Astrocyte (in vitro differentiated cells and primary cell): ENCODE measurements at regions not wholly inside any gene's neighbourhood (a gene's known extent, or its start where the extent isn't known, plus 50 kb on each side); places are given as distances from the start of the nearest gene placed in this dataset.

Source experiments
- DNase-seq: peaks from one replicate; pipeline ENCODE4 v3.0.0-alpha.2; 2010; ENCODE audit warnings: low read depth
- FAIRE-seq: peaks from 2 replicates; lab custom pipeline; 2011; peaks lifted over from hg19 to GRCh38; lab: Jason Lieb, UNC
- H2AFZ ChIP-seq: 2 replicates; pipeline ENCODE4 v1.6.0; 2012; ENCODE audit warnings: low read depth, low read length, inconsistent platforms
- H3K27ac ChIP-seq: 2 replicates; pipeline ENCODE4 v1.5.1; 2011; ENCODE audit warnings: low read depth, low read length, inconsistent platforms
- H3K27me3 ChIP-seq: 2 replicates; pipeline ENCODE4 v1.6.0; 2011; ENCODE audit warnings: low read length, inconsistent platforms; ENCODE audit not compliant: insufficient read depth
- H3K36me3 ChIP-seq: 2 replicates; pipeline ENCODE4 v1.5.1; 2011; ENCODE audit warnings: low read length, inconsistent platforms; ENCODE audit not compliant: insufficient read depth
- H3K4me1 ChIP-seq: 2 replicates; pipeline ENCODE4 v1.5.1; 2011; ENCODE audit warnings: low read length, inconsistent platforms; ENCODE audit not compliant: insufficient read depth
- H3K4me2 ChIP-seq: 2 replicates; pipeline ENCODE4 v1.6.0; 2012; ENCODE audit warnings: low read length, inconsistent platforms
- H3K4me3 ChIP-seq: 2 replicates; pipeline ENCODE4 v1.5.1; 2011; ENCODE audit warnings: low read depth, mild to moderate bottlenecking, low read length, inconsistent platforms; ENCODE audit not compliant: insufficient read depth
- H3K79me2 ChIP-seq: 2 replicates; pipeline ENCODE4 v1.6.0; 2012; ENCODE audit warnings: mild to moderate bottlenecking, low read length, inconsistent platforms; ENCODE audit not compliant: insufficient read depth
- H3K9ac ChIP-seq: 2 replicates; pipeline ENCODE4 v1.6.0; 2012; ENCODE audit warnings: mild to moderate bottlenecking, low read length, inconsistent platforms
- H3K9me3 ChIP-seq: 2 replicates; pipeline ENCODE4 v1.5.1; 2012; ENCODE audit warnings: low read depth, mild to moderate bottlenecking, low read length, inconsistent platforms; ENCODE audit not compliant: insufficient read depth
- H4K20me1 ChIP-seq: 2 replicates; pipeline ENCODE4 v1.6.0; 2012; ENCODE audit warnings: low read length, inconsistent platforms; ENCODE audit not compliant: insufficient read depth
- H3K27ac Mint-ChIP-seq: one replicate; pipeline ENCODE4 v1.8.0; 2021; ENCODE audit warnings: mild to moderate bottlenecking, mixed read lengths; ENCODE audit not compliant: unreplicated experiment
- H3K27me3 Mint-ChIP-seq: one replicate; pipeline ENCODE4 v1.8.0; 2021; ENCODE audit warnings: low read depth, mixed read lengths; ENCODE audit not compliant: unreplicated experiment
- H3K36me3 Mint-ChIP-seq: one replicate; pipeline ENCODE4 v1.8.0; 2021; ENCODE audit warnings: low read depth, mixed read lengths; ENCODE audit not compliant: unreplicated experiment
- H3K4me1 Mint-ChIP-seq: one replicate; pipeline ENCODE4 v1.8.0; 2021; ENCODE audit warnings: low read depth, mixed read lengths; ENCODE audit not compliant: unreplicated experiment
- H3K4me3 Mint-ChIP-seq: one replicate; pipeline ENCODE4 v1.8.0; 2021; ENCODE audit warnings: mild to moderate bottlenecking, moderate library complexity, mixed read lengths; ENCODE audit not compliant: unreplicated experiment
- H3K9me3 Mint-ChIP-seq: one replicate; pipeline ENCODE4 v1.8.0; 2021; ENCODE audit warnings: mild to moderate bottlenecking, mixed read lengths; ENCODE audit not compliant: unreplicated experiment
- EZH2 ChIP-seq: IDR thresholded peaks from 2 replicates; pipeline ENCODE4 v1.6.1; 2012; ENCODE audit warnings: mild to moderate bottlenecking, low read length, inconsistent platforms; ENCODE audit not compliant: insufficient read depth
- TF ChIP-seq, protein P1 (sequence below): IDR thresholded peaks from 2 replicates; pipeline ENCODE4 v1.5.1; 2011; ENCODE audit warnings: low read depth, mild to moderate bottlenecking, inconsistent platforms, low read length, moderate library complexity; ENCODE audit not compliant: insufficient read depth

GRCh38 chr10:130806426-130806825 lies 505.1 kb downstream of the TCERG1L start:
- Histone ChIP-seq H3K4me2 (no peak overlapping the region), H3K27me3 (no peaks in the 10 kb centered on the region), H2AFZ (no peak overlapping the region), H3K9ac (no peak overlapping the region), H3K4me3 (no peak overlapping the region), H3K36me3 (no peaks in the 10 kb centered on the region), H3K4me1 (no peaks in the 10 kb centered on the region), H4K20me1 (no peaks in the 10 kb centered on the region), H3K27ac (no peak overlapping the region), H3K79me2 (no peaks in the 10 kb centered on the region), H3K9me3 (peaks cover 15% of the 10 kb centered on the region)
- FAIRE-seq (no peak), DNase-seq (no peak)
- no peaks in the 10 kb centered on the region for H3K36me3 Mint-ChIP-seq
- no peak overlapping the region for H3K4me3 Mint-ChIP-seq
- no peak for TF ChIP-seq EZH2
- TF ChIP-seq, protein P1, sequence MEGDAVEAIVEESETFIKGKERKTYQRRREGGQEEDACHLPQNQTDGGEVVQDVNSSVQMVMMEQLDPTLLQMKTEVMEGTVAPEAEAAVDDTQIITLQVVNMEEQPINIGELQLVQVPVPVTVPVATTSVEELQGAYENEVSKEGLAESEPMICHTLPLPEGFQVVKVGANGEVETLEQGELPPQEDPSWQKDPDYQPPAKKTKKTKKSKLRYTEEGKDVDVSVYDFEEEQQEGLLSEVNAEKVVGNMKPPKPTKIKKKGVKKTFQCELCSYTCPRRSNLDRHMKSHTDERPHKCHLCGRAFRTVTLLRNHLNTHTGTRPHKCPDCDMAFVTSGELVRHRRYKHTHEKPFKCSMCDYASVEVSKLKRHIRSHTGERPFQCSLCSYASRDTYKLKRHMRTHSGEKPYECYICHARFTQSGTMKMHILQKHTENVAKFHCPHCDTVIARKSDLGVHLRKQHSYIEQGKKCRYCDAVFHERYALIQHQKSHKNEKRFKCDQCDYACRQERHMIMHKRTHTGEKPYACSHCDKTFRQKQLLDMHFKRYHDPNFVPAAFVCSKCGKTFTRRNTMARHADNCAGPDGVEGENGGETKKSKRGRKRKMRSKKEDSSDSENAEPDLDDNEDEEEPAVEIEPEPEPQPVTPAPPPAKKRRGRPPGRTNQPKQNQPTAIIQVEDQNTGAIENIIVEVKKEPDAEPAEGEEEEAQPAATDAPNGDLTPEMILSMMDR: no peak
- H3K4me1 Mint-ChIP-seq: peaks cover 2% of the 10 kb centered on the region
- no peaks in the 10 kb centered on the region for H3K27me3 Mint-ChIP-seq
- H3K27ac Mint-ChIP-seq: no peak overlapping the region
- H3K9me3 Mint-ChIP-seq: peaks cover 3% of the 10 kb centered on the region

GRCh38 chr10:130807096-130807495 lies 504.4 kb downstream of the TCERG1L start:
- Histone ChIP-seq H3K4me1 (no peaks in the 10 kb centered on the region), H3K27me3 (no peaks in the 10 kb centered on the region), H2AFZ (no peak overlapping the region), H3K36me3 (no peaks in the 10 kb centered on the region), H3K9me3 (peaks cover 15% of the 10 kb centered on the region), H3K4me2 (no peak overlapping the region), H3K27ac (no peak overlapping the region), H3K79me2 (no peaks in the 10 kb centered on the region), H3K9ac (no peak overlapping the region), H3K4me3 (no peak overlapping the region), H4K20me1 (no peaks in the 10 kb centered on the region)
- H3K9me3 Mint-ChIP-seq: peaks cover 3% of the 10 kb centered on the region
- no peaks in the 10 kb centered on the region for H3K36me3 Mint-ChIP-seq
- H3K27me3 Mint-ChIP-seq: no peaks in the 10 kb centered on the region
- H3K27ac Mint-ChIP-seq: no peak overlapping the region
- H3K4me3 Mint-ChIP-seq: no peak overlapping the region
- FAIRE-seq (no peak), DNase-seq (no peak)
- no peak for TF ChIP-seq EZH2
- TF ChIP-seq, protein P1: no peak
- H3K4me1 Mint-ChIP-seq: peaks cover 2% of the 10 kb centered on the region

- Histone ChIP-seq H3K4me2 (no peak overlapping the region), H4K20me1 (no peaks in the 10 kb centered on the region), H3K9ac (no peak overlapping the region), H2AFZ (no peak overlapping the region), H3K27ac (no peak overlapping the region), H3K36me3 (no peaks in the 10 kb centered on the region), H3K79me2 (no peaks in the 10 kb centered on the region), H3K4me3 (no peak overlapping the region), H3K27me3 (no peaks in the 10 kb centered on the region), H3K9me3 (peaks cover 15% of the 10 kb centered on the region), H3K4me1 (no peaks in the 10 kb centered on the region)
- FAIRE-seq: no peak
- no peaks in the 10 kb centered on the region for H3K27me3 Mint-ChIP-seq
- TF ChIP-seq EZH2: no peak
- TF ChIP-seq, protein P1: no peak
- no peak for DNase-seq
- H3K36me3 Mint-ChIP-seq: no peaks in the 10 kb centered on the region
- no peak overlapping the region for H3K27ac Mint-ChIP-seq
- H3K9me3 Mint-ChIP-seq: peaks cover 3% of the 10 kb centered on the region
- H3K4me1 Mint-ChIP-seq: peaks cover 2% of the 10 kb centered on the region
- H3K4me3 Mint-ChIP-seq: no peak overlapping the region
These were observed 503.8 kb downstream of the TCERG1L start for GRCh38 chr10:130807721-130808120.
